Fibroblast of peridontal ligament (primary cell): ENCODE measurements at regions not wholly inside any gene's neighbourhood (a gene's known extent, or its start where the extent isn't known, plus 50 kb on each side); places are given as distances from the start of the nearest gene placed in this dataset.
A peak's percentile ranks its signal among the peaks of the same experiment; 100 is the strongest.

Source experiments
- DNase-seq: peaks from one replicate; pipeline ENCODE4 v3.0.0-alpha.2; 2010; ENCODE audit errors: extremely low read depth

- DNase-seq = no peak
Observed at GRCh38 chr4:135705343-135705742, 1503.8 kb upstream of the PABPC4L start.

- no peak for DNase-seq
Observed at GRCh38 chr4:135694066-135694465, 1492.5 kb upstream of the PABPC4L start.

- no peak for DNase-seq
Observed at GRCh38 chr4:135684001-135684400, 1482.4 kb upstream of the PABPC4L start.

GRCh38 chr4:135672202-135672601, 1470.6 kb upstream of the PABPC4L start:
- DNase-seq = peak; percentile 6

- DNase-seq = no peak
Observed at GRCh38 chr4:135670548-135670947, 1469.0 kb upstream of the PABPC4L start.
